ENCODE measurements at regions not wholly inside any gene's neighbourhood (a gene's known extent, or its start where the extent isn't known, plus 50 kb on each side); places are given as distances from the start of the nearest gene placed in this dataset.
"Not testable (repeated sequence)": the region's sequence is repeated elsewhere in the genome, so short reads cannot be mapped to it uniquely, and the experiment has no call there.

DNA sequence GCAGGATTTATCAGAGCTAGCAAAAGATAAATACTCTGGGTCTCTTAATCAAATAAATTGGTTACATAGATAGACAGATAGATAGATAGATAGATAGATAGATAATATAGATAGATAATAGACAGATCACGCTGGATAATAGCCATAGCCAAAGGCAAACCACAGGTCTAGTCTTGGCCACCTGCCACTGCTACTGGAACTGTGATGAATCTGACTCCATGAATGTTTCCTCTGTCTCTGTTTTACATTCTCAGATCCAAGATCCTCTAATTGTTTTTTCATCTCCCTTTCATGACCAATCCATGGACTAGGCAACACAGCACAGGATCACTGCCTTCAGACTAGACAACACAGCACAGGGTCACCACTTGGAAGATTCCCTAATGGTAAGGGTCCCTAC, 444.7 kb upstream of the NFIA start:
- no peak for DNase-seq

DNA sequence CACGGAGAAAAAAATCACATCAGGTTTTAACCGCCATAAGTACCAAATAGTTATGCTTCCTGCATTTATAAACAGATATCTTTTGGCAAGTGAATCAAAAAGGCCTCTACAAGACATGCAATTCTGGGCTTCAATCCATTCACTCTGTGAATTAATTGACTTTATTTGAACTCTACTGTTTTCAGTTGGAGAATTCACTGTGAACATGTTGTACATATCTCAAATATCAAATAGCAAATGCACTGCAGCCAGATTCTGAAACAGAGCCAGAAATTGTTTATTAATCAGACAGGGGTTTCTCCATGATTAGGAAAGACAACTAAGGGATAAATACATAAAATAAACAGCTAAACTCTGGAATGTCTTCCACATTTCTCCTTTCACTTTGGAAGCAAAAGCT, 445.4 kb upstream of the NFIA start:
- no peak for DNase-seq

DNA sequence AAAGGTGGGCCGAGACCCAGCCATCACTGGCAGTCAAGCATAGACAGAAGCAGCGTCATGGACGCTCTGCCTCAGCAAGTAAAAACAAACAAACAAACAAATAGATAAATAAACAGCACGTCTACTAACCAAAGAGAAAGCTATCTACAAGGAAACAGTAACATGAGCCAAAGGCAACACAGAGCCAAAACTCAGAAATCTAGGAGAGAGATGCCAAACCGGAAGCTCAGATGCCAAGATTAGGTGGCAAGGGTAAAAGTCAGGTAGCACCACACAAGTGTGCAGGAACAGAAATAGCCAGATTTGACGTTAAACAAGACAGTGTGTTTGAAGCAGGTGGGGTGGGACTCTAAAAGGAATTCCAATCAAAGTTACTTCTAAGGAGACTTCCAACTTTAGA, 448.3 kb upstream of the NFIA start:
- DNase-seq, result no peak

DNA sequence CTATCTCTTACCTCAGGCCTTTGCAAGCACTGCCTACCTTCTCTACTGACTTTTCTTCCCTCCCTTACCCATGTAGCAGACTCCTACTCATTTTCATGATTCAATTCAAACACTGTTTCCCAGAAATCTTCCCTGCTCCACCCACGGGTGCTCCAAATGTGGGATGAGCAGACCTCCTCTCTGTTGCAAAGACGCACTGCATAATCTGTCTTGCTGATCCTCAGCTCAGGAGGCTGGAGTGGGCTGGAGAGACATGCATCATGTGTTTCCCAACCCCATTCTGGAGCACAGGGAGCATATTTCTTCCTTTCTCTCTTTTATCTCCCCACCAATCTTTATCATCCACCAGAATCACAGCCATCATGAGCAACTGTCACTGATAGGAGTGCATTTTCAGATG, 459.9 kb upstream of the NFIA start:
- no peak for DNase-seq

DNA sequence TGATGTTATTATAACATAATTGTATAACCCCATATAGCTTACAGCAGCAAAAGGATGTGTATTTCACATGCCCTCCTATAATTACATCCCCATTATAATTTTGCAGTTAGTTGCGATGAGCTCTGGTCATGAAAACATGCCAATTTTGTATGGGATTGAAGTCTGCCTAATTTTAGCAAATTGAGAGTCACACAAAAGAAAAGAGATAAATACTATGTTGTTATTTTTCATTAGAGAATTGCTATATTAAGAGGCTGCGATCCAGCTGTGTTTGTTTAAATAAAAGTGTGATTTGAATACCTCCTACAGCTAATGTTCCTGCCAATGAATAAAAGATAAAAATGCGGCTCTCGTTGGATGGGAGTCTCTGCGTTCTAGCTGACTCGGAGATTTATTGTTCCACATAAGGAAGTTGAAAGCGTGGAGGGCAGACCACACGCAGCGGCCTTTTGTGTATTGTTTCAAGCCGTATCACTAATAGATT, 461.0 kb upstream of the NFIA start:
- no peak for DNase-seq

DNA sequence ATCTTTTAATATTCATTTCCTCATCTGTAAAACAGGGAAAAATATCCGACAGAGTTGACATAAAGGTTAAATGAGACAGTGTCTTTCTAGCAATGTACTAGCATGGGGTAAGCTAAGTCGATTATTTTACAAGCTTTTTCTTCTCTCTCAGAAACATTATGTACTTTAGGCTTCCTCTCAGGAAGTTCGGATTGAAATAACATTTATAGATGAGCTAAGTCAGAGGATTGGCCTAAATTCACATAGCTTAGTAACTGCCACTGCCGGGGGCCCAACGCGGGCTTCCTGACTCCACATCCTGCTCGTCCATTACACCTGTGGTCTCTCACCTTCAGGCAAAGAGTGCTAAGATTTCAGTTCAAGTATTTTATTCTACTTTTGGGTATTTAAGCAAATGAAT, 462.3 kb upstream of the NFIA start:
- DNase-seq, result no peak

DNA sequence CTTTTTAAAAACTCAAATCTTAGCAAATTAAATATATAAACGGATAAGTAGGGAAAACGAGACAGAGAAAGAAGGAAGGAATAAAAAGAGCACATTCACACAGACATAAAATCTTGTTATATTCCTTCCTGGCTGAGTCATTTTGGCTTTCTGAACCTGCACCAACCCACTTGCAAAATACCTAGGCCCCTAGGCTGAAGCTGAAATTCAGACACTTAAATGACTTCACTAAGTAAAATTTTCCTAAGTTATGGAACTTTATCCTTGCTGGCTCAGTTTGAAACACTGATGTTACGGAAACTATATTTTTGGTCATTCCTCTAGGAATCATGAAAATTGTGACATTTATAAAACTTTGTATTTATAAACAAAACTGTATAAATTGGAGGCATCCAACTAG, 462.8 kb upstream of the NFIA start:
- DNase-seq, result no peak

DNA sequence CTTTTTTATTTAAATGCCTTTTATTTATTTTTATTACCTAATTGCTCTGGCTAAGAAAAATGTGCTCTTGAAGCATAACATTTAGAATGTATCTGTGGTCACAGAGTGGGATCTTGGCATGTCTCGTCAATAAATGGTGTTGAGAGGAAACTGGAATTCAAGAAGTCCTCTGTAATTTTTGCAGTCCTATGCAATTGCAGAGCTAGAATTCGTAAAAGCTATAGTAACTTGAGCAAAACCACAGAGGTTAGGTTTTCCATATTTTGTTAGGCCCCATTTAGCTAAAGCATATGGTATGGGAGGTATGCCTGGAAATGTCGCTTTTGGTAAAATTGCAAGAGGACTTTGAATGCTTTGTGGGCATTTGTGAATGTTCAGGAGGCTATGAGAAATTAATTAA, 466.7 kb upstream of the NFIA start:
- DNase-seq, result no peak

DNA sequence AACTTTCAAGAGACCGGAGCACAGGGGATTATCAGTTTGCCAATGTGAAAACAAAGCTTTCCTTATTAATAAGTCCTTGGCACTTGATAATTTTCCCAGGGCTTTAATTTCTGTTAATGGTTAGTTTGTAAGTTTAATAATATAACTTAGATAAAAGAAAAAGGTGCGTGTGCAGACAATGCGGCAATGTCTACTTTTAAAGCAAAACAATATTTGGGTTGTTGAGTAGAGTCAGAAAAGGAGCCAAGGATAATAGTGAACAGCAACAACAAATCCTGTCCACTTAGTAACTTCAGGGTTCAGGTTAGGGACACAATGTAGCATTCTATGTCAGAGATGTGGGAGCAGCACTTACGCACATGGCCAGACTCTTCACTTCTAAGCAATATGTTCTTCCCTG, 469.6 kb upstream of the NFIA start:
- DNase-seq, result no peak

DNA sequence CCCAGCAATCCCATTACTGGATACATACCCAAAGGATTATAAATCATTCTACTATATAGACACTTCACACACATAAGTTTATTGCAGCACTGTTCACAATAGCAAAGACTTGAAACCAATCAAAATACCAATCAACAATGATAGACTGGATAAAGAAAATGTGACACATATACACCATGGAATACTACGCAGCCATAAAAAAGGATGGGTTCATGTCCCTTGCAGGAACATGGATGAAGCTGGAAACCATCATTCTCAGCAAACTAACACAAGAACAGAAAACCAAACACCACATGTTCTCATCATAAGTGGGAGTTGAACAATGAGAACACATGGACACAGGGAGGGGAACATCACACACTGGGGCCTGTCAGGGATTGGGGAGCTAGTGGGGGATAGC, 475.4 kb upstream of the NFIA start:
- not testable (repeated sequence) for DNase-seq

DNA sequence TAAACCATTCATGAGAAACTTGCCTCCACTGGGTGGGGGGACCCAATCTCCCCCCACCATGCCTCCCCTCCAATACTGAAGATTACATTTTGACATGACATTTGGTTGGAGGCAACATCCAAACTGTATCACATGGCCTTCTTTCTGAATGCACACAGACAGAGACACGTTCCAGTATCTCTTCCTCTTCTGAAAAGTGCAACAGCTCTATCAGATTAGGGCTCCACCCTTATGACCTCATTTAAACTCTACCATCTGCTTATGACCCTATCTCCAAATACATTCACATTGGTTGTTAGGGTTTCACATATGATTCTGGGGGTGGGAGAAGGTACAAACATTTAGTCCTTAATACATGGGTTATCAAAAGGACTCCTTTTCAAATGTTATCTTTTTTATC, 481.8 kb upstream of the NFIA start:
- DNase-seq, result no peak

DNA sequence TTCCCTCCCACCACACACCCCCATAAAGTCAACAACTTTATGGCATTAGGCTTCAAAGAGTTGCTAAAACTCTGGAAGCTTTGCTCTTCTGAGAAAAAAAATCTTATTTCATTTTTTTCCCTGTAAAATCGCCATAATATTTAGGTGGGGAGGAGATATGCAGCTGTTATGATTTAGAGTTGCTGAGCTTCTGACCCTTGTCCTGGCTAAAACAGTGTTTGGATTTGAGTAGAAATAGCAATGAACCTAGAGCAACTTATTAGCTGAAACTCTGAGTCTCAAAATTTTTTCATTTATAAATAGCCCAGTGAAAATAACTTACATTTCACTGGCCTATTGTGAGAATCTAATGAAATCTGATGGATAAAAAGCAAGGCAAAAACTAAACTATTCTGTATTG, 482.8 kb upstream of the NFIA start:
- DNase-seq, result no peak

DNA sequence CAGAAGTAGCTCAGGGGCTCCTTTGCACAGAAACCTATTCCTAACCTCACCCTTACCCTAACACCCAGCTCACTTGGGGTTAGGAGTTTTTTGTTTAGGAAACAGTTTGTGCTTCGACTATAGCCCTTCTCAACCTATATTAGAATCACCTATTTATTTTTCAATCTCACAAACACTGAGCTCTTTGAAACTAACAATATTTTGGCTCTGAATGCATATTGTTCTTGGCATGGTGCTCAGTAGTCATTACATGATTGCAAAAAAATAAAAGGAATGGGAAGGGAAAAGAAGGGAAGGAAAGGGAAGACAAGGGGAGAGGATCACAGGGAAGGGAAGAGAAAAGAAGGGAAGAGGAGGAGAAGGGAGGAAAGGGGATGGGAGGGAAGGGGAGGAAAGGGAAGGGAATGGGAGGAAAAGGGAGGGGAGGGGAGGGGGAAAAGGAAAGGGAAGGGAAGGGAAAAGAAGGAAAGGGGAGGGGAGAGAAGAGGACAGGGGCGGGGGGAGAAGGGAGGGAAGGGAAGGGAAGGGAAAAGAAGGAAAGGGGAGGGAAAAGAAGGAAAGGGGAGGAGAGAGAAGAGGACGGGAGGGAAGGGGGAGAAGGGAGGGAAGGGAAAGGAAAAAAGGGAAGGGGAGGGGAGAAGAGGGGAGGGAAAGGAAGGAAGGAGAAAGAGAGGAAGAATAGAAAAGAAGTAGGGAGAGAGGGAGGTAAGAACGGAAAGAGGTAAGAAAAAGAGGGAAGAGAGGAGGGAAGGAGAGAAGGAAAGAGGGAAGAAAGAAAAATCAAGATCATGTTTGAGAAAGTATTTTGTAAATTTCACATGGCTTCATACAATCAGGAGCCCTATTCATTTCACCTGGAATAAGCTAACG, 484.1 kb upstream of the NFIA start:
- no peak for DNase-seq

DNA sequence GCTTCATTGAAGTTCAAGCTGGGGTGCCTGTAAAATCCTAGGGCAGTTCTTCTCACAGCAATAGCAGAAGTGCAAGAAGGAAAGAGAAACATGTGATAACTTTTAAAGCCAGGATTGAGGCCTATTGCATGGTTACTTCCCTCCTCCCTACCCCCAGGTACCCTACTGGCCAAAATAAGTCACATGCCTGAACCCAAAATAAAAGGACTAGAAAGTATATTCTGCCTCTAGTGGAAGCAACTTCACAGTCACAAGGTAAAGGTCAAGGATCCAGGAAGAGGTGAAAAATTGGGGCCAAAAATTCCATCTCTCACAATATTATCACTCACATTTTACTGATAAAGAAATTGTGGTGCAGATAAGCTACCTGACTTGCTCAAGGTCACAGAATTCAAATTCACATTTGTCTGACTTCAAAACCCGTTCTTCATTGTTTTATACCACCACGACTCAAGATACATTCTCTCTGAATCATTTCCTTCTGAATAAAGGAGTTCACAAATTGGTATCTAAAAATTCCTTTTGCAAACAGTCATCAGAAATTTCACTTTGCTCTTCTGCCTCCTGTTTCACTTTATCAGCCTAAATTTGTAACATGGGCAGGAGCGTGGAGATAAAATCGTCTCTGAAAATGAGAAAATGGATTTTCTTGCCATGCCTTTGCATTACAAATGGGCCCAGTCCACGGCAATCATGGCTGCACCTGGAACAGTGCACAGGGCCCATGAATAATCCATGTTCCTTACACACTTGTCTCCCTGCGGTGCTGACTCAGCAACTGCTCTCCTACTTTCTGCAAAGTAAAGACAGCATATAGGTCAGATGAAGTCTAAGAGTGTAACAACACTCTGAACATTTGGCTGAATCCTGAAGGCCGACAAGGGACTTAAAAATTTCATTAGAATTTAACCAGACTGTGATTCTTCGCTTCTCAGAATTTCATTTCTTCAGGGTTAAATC, 485.3 kb upstream of the NFIA start:
- no peak for DNase-seq

DNA sequence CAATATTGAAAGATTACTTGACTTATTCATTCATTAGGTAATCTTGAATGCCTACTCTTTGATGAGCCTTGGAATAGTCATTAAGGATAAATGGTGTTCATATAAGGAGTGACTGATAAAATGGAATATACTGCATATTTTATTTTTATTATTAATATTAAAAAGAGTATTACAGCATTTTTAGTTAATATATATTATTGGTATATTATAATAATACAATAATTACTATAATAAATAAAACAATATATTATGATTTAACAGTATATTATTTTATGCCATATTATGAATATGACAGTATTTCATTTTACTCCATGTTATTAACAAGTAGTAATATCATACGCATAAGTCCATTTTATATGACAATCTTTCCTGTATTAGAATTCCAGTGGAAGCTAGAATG, 490.8 kb upstream of the NFIA start:
- no peak for DNase-seq

DNA sequence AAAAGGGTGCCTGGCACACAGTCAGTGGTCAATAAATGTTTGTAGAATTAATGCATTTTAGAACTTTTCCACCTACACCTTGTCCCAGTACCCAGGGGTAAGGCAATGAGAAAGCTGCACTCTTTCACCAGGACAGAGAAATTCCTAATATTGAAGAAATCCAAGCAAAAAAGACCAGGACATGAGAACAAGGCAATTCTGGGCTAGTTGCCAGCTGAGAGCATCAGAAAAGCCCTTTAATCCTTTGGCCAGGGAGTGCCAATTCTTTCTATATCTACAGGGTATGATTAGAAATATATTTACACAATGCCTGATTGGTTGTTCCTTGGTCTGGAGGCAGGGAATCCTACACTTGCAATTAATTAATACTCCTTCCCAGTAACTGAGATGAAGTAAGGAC, 492.4 kb upstream of the NFIA start:
- DNase-seq, result no peak

DNA sequence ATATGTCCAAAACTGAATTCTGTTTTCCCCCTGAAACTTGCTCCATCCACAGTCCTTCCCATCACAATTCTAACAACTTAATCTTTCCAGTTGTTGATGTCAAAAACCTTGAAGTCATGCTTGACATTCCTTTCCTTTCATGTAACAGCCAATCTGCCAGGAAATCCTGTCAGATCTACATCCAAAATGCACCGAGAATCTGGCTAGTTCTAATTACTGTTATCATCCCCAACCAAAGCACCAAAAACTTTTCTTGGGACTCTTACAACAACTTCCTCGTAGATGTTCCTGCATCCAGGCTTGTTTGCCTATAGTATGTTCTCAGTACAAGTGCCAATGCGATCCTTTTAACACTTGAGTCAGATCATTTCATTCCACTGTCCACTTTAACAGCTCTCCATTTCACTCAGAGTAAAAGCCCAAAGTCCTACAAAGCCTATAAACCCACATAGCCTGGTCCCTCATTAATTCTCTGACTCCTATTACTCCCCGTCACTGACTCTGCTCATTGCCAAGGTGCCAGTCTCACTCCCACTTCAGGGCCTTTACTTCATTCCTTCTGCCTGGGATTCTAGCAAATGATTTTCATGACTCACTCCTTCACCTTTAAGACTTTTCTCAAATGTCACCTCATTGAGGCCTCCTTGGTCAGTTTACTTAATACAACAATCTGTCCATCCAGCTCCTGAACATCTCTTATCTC, 493.2 kb upstream of the NFIA start:
- no peak for DNase-seq

DNA sequence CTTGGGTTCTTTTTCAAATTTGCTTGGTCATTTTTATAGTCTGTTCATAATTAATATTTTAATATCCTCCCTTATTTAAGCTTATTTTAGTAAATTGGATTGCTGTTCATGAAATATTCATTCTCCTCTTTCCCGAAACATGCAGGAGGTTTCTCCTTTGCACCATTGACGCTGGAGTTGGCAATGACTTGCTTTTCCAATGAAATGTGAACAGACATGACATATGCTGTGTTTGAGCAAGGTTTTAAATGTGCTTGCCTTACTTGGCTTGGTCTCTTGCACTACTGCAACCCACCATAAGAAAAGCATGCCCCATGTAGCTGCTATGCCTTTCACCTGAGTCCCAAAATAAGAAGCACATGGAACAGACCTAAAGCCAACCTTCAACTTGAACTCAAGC, 498.0 kb upstream of the NFIA start:
- no peak for DNase-seq

DNA sequence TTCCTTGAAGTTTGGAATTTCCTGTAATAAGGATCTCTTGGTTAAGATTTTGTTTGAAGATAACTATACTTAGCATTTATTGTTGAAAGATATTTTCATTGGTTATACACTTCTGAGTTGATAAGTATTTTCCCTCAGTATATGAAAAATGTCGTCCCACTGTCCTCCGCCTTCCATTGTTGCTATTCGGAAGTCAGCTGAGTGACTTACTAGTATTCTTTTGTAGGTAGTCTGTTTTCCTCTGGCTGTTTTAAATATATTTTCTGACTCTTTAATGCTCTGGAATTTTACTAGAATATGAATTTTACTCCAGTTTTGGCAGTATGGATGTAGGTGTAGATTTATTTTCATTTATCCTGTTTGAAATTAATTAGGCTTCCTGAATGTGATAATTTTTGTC, 498.7 kb upstream of the NFIA start:
- no peak for DNase-seq

DNA sequence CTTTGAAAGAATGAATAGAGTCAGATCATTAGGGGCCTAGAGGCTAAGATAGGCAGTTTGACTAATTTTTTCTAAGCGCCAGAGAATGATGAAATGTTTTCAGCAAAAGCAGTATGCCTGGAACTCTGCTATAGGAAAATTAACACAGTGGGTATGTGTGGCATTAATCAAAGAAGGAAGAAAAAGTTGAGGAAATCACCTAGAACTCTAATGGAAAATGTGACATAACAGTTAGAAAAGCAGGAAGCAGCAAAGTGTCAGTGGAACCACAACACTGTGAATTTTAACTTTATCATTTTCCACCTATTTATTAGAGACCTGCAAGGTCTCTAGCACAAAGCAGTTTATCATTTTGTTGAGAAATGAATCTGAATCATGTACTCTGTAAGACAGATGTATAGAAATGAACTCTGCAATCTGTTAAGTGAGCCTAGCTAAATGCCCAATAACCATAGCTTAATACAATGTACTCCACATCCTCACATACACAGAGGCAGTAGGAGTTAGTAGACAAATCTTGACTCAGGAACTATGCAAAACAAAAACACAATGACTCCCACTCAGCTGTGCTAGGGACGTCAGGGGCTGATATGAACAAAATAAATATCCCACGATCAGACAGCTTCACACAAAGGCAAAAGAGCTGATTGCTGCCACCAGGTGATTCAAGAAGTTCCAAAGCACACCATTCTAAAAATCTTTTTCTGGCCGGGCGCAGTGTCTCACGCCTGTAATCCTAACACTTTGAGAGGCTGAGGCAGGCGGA, 500.7 kb upstream of the NFIA start:
- DNase-seq, result no peak

DNA sequence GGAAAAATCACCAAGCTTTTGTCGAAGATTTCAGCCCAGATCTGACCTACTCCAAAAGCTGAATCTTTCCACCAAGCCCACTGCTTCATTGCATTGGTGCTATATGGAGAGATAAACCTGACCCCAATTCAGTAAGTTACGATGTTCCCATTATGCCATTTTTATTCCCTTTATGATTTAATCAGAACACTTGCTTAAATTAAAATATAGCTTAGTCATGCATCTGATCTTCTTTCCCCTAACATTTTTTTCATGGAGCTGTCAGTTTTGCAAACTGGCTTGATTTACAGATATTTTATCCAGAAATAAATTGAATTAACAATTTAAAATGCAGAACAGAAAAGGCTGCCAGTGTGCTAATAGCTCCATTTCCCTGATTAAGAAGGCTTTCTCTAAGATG, 503.5 kb upstream of the C1orf87 start:
- DNase-seq, result no peak

DNA sequence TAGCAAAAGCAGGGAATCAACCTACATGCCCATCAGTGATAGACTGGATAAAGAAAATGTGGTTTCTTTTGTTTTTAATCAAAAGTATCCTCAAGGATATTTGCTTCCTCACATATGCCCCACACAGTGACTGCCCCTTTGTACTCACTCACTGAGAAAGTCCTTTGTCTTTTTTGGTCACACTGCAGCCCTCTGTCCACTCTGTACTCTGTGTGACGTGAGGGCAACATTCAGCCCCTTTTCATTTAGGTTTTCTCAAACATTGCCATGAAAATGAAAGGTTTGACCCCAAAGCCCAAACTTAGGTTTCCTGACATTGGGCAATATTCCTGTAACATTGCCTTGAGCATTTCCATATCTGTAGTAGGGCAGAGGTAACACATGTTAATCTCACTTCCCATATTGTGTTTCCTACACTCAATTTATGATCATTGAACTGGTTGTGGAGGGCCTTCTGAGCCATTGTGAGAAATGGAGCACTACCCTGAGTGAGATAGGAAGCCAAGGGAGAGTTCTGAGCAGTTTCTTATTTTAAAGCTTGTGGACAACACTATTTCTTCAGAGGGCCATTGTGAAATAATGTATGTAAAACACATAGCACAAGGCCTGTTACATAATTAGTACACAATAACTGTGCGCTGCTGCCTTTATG, 501.9 kb upstream of the C1orf87 start:
- DNase-seq, result no peak
